T-helper 2 cell treated with Interferon-gamma antibody and Interleukin-4, amounts not matched to agents 100 ng/mL and 5 ng/mL, for 36 hours (primary cell): ENCODE measurements at regions not wholly inside any gene's neighbourhood (a gene's known extent, or its start where the extent isn't known, plus 50 kb on each side); places are given as distances from the start of the nearest gene placed in this dataset.
"Not testable (repeated sequence)": the region's sequence is repeated elsewhere in the genome, so short reads cannot be mapped to it uniquely, and the experiment has no call there.

ENCODE experiments used
- intact Hi-C: fragments of 100-400 bp; cut with micrococcal nuclease; formaldehyde crosslinking; loops from one replicate; pipeline ENCODE4 v1.15.1; 2023

- intact Hi-C loops, result no loop called here
Measured at GRCh38 chr2:239561446-239562001, 160.7 kb upstream of the HDAC4 start.

- intact Hi-C loops, result no loop called here
Measured at GRCh38 chr2:239559417-239560261, 158.8 kb upstream of the HDAC4 start.

GRCh38 chr2:239558661-239559060 is 157.8 kb upstream of the HDAC4 start:
- intact Hi-C loops, result no loop called here

- intact Hi-C loops, result no loop called here
Measured at GRCh38 chr2:239557516-239557915, 156.7 kb upstream of the HDAC4 start.

GRCh38 chr2:239555571-239555905 is 154.7 kb upstream of the HDAC4 start:
- intact Hi-C loops, result no loop called here

- intact Hi-C loops, result no loop called here
Measured at GRCh38 chr2:239554766-239555570, 154.1 kb upstream of the HDAC4 start.

GRCh38 chr2:239553376-239554000 is 152.7 kb upstream of the HDAC4 start:
- intact Hi-C loops, result no loop called here

DNA sequence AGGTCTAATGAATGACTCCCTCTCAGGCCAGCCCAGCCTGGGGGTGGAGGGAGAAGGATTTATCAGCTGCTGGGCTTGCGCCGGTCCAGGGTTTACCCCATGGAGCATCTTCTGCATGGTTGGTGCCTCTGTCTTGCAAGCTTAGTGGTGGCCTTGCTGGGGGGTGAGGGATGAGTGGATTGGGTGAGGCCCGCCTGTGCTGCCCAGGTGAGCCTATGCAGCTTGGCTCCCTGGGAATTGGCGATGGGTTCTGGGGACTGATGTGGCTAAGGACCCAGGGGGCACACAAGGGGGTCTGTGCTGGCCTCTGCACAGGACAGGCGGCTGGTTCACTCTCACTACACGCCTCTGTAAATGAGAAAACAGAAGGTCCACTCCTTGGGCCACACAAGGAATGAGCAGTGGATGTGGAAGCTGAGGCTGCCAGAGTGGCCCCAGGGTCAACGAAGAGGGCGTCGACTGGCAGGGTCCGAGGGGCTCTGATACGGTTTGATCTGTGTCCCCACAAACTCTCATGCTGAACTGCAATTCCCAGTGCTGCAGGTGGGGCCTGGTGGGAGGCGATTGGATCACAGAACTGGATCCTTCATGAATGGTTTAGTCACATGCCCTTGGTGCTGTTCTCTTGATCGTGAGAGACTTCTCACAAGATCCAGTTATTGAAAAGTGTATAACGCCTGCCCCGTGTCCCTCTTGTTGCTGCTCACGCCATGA is 151.6 kb upstream of the HDAC4 start:
- intact Hi-C loops, result no loop called here

- intact Hi-C loops, result no loop called here
Measured at GRCh38 chr2:239551206-239551605, 150.4 kb upstream of the HDAC4 start.

GRCh38 chr2:239550357-239550756 is 149.5 kb upstream of the HDAC4 start:
- intact Hi-C loops, result no loop called here

DNA sequence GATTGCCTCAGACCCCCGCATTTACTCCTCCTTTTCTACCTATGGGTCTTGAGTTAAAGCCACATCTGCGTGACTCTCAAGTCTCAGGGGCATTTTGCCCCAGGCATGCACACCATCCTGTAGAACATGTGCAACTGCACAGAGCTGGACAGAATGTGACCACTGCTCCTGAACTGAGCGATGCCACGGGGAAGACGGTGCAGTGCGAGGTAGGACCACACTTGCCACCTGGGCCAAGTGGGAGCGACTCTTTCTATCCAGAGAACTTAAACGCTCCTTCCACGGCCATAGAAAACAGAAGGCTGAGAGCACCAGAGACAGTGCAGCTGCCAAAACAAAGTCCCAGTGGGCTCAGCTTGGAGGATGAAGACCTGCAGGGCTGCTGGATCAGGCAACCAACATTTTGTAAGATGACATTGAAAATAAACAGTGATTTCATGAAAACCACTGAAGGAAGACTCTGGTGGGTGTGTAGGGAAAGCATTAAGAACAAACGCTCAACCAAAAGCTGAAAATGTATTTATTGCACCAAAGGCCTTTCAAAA is 149.0 kb upstream of the HDAC4 start:
- intact Hi-C loops, result loop anchor here (2.0 kb wide), 1 partner anchor 73 kb away; no protein-coding TSS in a partner anchor

GRCh38 chr2:239548965-239549595 is 148.3 kb upstream of the HDAC4 start:
- intact Hi-C loops, result loop anchor here (2.0 kb wide), 1 partner anchor 74 kb away; no protein-coding TSS in a partner anchor

GRCh38 chr2:239548451-239548871 is 147.6 kb upstream of the HDAC4 start:
- intact Hi-C loops, result loop anchor here (2.0 kb wide), 1 partner anchor 74 kb away; no protein-coding TSS in a partner anchor

GRCh38 chr2:239547140-239547539 is 146.3 kb upstream of the HDAC4 start:
- intact Hi-C loops, result not testable (repeated sequence)

DNA sequence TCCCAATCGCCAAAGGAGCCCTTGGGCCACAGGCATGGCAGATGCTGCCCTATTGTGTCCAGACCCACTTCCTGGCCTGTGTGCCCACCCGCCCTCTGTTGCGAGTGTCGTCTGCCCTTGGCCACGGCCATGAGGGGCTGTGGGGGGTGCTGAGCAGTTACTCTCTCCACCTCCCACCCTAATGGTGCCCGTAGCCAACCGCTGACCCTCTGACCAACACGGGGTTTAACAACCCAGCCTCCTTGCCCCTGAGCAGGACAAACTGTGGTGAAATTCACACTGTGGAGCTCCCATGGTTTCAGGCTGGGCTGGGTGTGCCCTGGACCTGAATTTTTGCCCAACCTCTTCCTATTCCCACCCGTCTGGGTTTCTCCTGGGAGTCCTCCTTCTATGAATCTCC is 145.7 kb upstream of the HDAC4 start:
- intact Hi-C loops, result no loop called here

GRCh38 chr2:239545741-239546392 is 145.0 kb upstream of the HDAC4 start:
- intact Hi-C loops, result no loop called here

DNA sequence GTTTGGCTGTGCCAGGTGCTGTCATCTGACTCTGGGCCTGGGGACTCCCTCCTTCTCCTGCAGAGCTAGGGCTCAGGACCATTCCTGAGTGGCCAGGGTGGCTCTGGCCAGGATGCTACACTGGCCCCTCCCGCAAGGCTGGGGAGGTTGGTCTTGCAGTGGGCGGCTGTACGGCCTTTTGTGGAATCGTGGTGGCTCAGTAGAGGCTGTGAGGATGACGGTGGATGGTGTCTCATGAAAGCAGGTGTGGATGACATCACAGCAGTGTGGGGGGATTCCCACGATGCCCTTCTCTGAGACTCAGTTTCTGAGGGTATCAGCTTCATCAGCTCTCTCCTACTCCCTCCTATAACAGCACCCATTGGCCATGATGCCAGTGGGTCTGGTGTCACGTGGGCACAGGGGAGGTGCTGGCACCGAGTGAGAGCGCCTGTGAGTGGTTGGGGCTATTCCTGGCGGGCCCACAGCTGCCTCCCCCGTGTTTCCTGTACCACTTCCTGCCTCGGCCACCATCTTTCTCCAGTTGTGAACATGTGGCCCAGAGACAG is 144.2 kb upstream of the HDAC4 start:
- intact Hi-C loops, result no loop called here

- intact Hi-C loops, result no loop called here
Measured at GRCh38 chr2:239544143-239544917, 143.5 kb upstream of the HDAC4 start.

DNA sequence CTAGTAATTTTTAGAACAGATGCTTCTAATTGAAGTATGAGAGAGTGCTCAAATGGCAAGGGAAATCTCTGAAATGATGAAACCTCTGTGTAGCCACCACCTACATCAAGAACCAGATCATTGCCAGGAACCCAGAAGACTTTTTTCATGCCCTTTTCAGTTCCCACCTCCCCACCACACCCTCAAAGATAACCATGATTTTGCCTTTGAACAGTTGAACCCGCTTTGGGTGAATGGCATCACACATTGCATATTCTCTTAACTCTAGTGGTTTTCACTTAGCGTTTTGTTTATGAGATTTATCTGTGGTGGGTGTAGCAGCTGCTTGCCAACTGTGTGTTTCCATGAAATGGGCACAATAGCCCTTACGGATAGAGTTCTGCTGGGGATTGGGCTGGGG is 142.9 kb upstream of the HDAC4 start:
- intact Hi-C loops, result no loop called here
